Breast epithelium (tissue), 3 donors: ENCODE measurements at regions not wholly inside any gene's neighbourhood (a gene's known extent, or its start where the extent isn't known, plus 50 kb on each side); places are given as distances from the start of the nearest gene placed in this dataset.

Source experiments
- CTCF ChIP-seq, 3 donors: fragments of 450-650 bp; IDR thresholded peaks; one replicate each; pipeline ENCODE4 v1.5.1; 2016 to 2017; ENCODE audit warnings: antibody characterized with exemption in 3 of 3, mild to moderate bottlenecking in 3 of 3, moderate library complexity in 3 of 3
- POLR2A ChIP-seq: fragments of 450-650 bp; IDR thresholded peaks from one replicate; pipeline ENCODE4 v1.6.1; 2016; ENCODE audit warnings: antibody characterized with exemption, mild to moderate bottlenecking, moderate library complexity
- POLR2AphosphoS5 ChIP-seq, 3 donors: sonication (generic); formaldehyde crosslinking; IDR thresholded peaks; one replicate each; pipeline ENCODE4 v1.6.1; 2017; ENCODE audit warnings: antibody characterized with exemption in 3 of 3

- TF ChIP-seq POLR2A (no peak), CTCF (IDR thresholded peaks at IDR 0.05) (no peak), POLR2AphosphoS5 (IDR thresholded peaks at IDR 0.05) (no peak)
Measured at GRCh38 chr3:86782286-86782685, 208.7 kb downstream of the VGLL3 start.
